ENCODE measurements at regions not wholly inside any gene's neighbourhood (a gene's known extent, or its start where the extent isn't known, plus 50 kb on each side); places are given as distances from the start of the nearest gene placed in this dataset.
"Not testable (repeated sequence)": the region's sequence is repeated elsewhere in the genome, so short reads cannot be mapped to it uniquely, and the experiment has no call there.

GRCh38 chr12:59345406-59345805 lies 250.4 kb upstream of the SLC16A7 start:
- H3K4me3 ChIP-seq (replicated peaks; ENCODE audit: low read depth, low read length): no peak overlapping the region
- TF ChIP-seq, protein P1, sequence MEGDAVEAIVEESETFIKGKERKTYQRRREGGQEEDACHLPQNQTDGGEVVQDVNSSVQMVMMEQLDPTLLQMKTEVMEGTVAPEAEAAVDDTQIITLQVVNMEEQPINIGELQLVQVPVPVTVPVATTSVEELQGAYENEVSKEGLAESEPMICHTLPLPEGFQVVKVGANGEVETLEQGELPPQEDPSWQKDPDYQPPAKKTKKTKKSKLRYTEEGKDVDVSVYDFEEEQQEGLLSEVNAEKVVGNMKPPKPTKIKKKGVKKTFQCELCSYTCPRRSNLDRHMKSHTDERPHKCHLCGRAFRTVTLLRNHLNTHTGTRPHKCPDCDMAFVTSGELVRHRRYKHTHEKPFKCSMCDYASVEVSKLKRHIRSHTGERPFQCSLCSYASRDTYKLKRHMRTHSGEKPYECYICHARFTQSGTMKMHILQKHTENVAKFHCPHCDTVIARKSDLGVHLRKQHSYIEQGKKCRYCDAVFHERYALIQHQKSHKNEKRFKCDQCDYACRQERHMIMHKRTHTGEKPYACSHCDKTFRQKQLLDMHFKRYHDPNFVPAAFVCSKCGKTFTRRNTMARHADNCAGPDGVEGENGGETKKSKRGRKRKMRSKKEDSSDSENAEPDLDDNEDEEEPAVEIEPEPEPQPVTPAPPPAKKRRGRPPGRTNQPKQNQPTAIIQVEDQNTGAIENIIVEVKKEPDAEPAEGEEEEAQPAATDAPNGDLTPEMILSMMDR (IDR thresholded peaks at IDR 0.05; ENCODE audit: low read depth, low read length, missing control alignments): no peak

GRCh38 chr12:59344224-59344623 lies 251.6 kb upstream of the SLC16A7 start:
- TF ChIP-seq, protein P1 (IDR thresholded peaks at IDR 0.05; ENCODE audit: low read depth, low read length, missing control alignments): no peak
- H3K4me3 ChIP-seq (replicated peaks; ENCODE audit: low read depth, low read length): no peak overlapping the region
- no peak for DNase-seq (ENCODE audit: extremely low read depth, low read depth)

More at GRCh38 chr12:59345406-59345805, 250.4 kb upstream of the SLC16A7 start:
- DNase-seq (ENCODE audit: extremely low read depth, low read depth): no peak

DNA sequence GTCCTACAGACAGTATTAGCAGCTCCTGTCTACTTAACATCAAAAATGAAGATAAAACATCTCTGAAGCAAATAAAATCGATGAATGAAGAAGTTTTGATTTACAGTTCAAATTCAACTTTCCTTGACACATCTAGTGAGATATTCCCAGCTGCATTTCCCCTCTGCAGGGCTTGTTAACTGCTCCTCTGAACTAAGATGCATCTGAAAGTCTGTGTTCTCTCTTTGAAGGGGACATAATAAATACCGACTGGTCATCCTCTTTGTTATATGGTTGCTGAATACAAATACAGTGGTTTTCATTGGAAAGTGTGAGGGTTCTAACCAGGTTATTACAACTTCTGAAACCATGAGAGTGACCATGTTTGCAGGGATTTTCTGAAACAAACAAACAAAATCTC lies 266.4 kb upstream of the SLC16A7 start:
- no peak overlapping the region for H3K4me3 ChIP-seq (replicated peaks; ENCODE audit: low read depth, low read length)
- DNase-seq (ENCODE audit: extremely low read depth, low read depth): no peak
- TF ChIP-seq, protein P1 (IDR thresholded peaks at IDR 0.05; ENCODE audit: low read depth, low read length, missing control alignments): no peak

GRCh38 chr12:59328395-59329075 lies 267.3 kb upstream of the SLC16A7 start:
- not testable (repeated sequence) for DNase-seq (ENCODE audit: extremely low read depth, low read depth); H3K4me3 ChIP-seq (replicated peaks; ENCODE audit: low read depth, low read length)

GRCh38 chr12:59326457-59326856 lies 269.4 kb upstream of the SLC16A7 start:
- DNase-seq (ENCODE audit: extremely low read depth, low read depth); H3K4me3 ChIP-seq (replicated peaks; ENCODE audit: low read depth, low read length): not testable (repeated sequence)

- DNase-seq (ENCODE audit: extremely low read depth, low read depth): no peak
- H3K4me3 ChIP-seq (replicated peaks; ENCODE audit: low read depth, low read length): no peak overlapping the region
- TF ChIP-seq, protein P1 (IDR thresholded peaks at IDR 0.05; ENCODE audit: low read depth, low read length, missing control alignments): no peak
Measured at GRCh38 chr12:59322473-59322872, 273.4 kb upstream of the SLC16A7 start.

- TF ChIP-seq, protein P1 (IDR thresholded peaks at IDR 0.05; ENCODE audit: low read depth, low read length, missing control alignments): no peak
- H3K4me3 ChIP-seq (replicated peaks; ENCODE audit: low read depth, low read length): no peak overlapping the region
- no peak for DNase-seq (ENCODE audit: extremely low read depth, low read depth)
Measured at GRCh38 chr12:59321278-59321677, 274.6 kb upstream of the SLC16A7 start.

- DNase-seq (ENCODE audit: extremely low read depth, low read depth): no peak
- TF ChIP-seq, protein P1 (IDR thresholded peaks at IDR 0.05; ENCODE audit: low read depth, low read length, missing control alignments): no peak
- no peak overlapping the region for H3K4me3 ChIP-seq (replicated peaks; ENCODE audit: low read depth, low read length)
Measured at GRCh38 chr12:59320112-59320511, 275.7 kb upstream of the SLC16A7 start.
